ENCODE measurements at regions not wholly inside any gene's neighbourhood (a gene's known extent, or its start where the extent isn't known, plus 50 kb on each side); places are given as distances from the start of the nearest gene placed in this dataset.
"Not testable (repeated sequence)": the region's sequence is repeated elsewhere in the genome, so short reads cannot be mapped to it uniquely, and the experiment has no call there.

DNA sequence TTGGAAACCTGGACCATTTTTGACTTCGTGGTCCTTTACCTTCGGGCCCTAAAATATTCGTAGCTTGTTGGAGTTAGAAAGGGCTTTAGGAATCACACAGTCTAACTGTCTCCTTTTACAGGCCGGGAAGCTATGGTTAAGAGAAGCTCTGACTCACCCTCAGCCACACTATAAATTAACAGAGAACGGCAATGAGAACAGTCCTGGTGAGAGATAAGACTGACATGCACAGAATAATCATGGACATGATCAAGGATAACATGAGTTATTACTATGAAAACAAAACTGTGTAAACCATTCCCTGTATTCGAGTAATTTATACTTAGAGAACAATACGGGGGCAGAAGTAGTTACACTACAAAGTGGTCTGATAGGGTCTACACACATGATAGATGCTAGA lies 162.5 kb upstream of the MALRD1 start (continued):
- TF ChIP-seq, protein P1, sequence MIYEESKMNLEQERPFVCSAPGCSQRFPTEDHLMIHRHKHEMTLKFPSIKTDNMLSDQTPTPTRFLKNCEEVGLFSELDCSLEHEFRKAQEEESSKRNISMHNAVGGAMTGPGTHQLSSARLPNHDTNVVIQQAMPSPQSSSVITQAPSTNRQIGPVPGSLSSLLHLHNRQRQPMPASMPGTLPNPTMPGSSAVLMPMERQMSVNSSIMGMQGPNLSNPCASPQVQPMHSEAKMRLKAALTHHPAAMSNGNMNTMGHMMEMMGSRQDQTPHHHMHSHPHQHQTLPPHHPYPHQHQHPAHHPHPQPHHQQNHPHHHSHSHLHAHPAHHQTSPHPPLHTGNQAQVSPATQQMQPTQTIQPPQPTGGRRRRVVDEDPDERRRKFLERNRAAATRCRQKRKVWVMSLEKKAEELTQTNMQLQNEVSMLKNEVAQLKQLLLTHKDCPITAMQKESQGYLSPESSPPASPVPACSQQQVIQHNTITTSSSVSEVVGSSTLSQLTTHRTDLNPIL (CRISPR knock-in tag; IDR thresholded peaks at IDR 0.05; ENCODE audit: low read depth), result no peak
- TF ChIP-seq TCF4 (CRISPR knock-in tag; IDR thresholded peaks at IDR 0.05; ENCODE audit: borderline replicate concordance) (no peak; the same call in 1 of the 2 replicates), ZNF565 (CRISPR knock-in tag; conservative IDR thresholded peaks at IDR 0.05; ENCODE audit: low read depth) (no peak), SNAI2 (CRISPR knock-in tag; IDR thresholded peaks at IDR 0.05) (no peak), PPARA (CRISPR knock-in tag; IDR thresholded peaks at IDR 0.05; ENCODE audit: borderline replicate concordance) (no peak), TOX (CRISPR knock-in tag; IDR thresholded peaks at IDR 0.05; ENCODE audit: borderline replicate concordance) (no peak)

DNA sequence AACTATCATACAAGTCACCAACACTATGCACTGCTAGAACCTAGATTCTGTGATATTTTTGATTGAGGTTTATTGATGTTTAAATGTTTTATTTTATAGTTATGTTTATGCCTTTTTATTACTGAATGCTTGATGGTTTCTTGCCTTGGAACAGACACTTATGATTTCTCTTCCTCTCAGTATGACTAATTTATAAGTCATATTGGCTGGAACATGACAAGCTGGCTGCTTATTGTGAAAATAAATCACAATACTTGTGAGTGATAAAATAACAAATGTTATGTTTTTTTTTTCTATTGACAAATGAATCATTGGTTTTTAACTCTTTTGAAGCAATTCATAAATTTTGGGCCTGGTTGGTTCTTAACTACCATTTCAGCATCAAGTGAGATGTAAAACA lies 142.0 kb upstream of the MALRD1 start:
- no peak for TF ChIP-seq SNAI2 (CRISPR knock-in tag; IDR thresholded peaks at IDR 0.05)
- no peak for TF ChIP-seq ZNF565 (CRISPR knock-in tag; conservative IDR thresholded peaks at IDR 0.05; ENCODE audit: low read depth)
- no peak for TF ChIP-seq ISL1 (CRISPR knock-in tag; IDR thresholded peaks at IDR 0.05)
- TF ChIP-seq, protein P1 (CRISPR knock-in tag; IDR thresholded peaks at IDR 0.05; ENCODE audit: low read depth), result no peak
- TF ChIP-seq, protein P2, sequence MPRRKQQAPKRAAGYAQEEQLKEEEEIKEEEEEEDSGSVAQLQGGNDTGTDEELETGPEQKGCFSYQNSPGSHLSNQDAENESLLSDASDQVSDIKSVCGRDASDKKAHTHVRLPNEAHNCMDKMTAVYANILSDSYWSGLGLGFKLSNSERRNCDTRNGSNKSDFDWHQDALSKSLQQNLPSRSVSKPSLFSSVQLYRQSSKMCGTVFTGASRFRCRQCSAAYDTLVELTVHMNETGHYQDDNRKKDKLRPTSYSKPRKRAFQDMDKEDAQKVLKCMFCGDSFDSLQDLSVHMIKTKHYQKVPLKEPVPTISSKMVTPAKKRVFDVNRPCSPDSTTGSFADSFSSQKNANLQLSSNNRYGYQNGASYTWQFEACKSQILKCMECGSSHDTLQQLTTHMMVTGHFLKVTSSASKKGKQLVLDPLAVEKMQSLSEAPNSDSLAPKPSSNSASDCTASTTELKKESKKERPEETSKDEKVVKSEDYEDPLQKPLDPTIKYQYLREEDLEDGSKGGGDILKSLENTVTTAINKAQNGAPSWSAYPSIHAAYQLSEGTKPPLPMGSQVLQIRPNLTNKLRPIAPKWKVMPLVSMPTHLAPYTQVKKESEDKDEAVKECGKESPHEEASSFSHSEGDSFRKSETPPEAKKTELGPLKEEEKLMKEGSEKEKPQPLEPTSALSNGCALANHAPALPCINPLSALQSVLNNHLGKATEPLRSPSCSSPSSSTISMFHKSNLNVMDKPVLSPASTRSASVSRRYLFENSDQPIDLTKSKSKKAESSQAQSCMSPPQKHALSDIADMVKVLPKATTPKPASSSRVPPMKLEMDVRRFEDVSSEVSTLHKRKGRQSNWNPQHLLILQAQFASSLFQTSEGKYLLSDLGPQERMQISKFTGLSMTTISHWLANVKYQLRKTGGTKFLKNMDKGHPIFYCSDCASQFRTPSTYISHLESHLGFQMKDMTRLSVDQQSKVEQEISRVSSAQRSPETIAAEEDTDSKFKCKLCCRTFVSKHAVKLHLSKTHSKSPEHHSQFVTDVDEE (CRISPR knock-in tag; IDR thresholded peaks at IDR 0.05), result no peak
- no peak for TF ChIP-seq CSDC2 (CRISPR knock-in tag; IDR thresholded peaks at IDR 0.05)
- no peak for TF ChIP-seq ESRRG (CRISPR knock-in tag; IDR thresholded peaks at IDR 0.05)
- no peak for TF ChIP-seq GLIS3 (CRISPR knock-in tag; IDR thresholded peaks at IDR 0.05)
- TF ChIP-seq ZFP30 (CRISPR knock-in tag; IDR thresholded peaks at IDR 0.05), result no peak
- TF ChIP-seq TCF4 (CRISPR knock-in tag; IDR thresholded peaks at IDR 0.05; ENCODE audit: borderline replicate concordance), result no peak
- TF ChIP-seq PPARA (CRISPR knock-in tag; IDR thresholded peaks at IDR 0.05; ENCODE audit: borderline replicate concordance), result no peak
- TF ChIP-seq, protein P3, sequence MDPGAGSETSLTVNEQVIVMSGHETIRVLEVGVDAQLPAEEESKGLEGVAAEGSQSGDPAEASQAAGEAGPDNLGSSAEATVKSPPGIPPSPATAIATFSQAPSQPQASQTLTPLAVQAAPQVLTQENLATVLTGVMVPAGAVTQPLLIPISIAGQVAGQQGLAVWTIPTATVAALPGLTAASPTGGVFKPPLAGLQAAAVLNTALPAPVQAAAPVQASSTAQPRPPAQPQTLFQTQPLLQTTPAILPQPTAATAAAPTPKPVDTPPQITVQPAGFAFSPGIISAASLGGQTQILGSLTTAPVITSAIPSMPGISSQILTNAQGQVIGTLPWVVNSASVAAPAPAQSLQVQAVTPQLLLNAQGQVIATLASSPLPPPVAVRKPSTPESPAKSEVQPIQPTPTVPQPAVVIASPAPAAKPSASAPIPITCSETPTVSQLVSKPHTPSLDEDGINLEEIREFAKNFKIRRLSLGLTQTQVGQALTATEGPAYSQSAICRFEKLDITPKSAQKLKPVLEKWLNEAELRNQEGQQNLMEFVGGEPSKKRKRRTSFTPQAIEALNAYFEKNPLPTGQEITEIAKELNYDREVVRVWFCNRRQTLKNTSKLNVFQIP (CRISPR knock-in tag; IDR thresholded peaks at IDR 0.05; ENCODE audit: borderline replicate concordance, low read depth), result no peak
- no peak for TF ChIP-seq ZFP3 (CRISPR knock-in tag; IDR thresholded peaks at IDR 0.05)
- no peak for TF ChIP-seq TOX (CRISPR knock-in tag; IDR thresholded peaks at IDR 0.05; ENCODE audit: borderline replicate concordance)
- TF ChIP-seq, protein P4, sequence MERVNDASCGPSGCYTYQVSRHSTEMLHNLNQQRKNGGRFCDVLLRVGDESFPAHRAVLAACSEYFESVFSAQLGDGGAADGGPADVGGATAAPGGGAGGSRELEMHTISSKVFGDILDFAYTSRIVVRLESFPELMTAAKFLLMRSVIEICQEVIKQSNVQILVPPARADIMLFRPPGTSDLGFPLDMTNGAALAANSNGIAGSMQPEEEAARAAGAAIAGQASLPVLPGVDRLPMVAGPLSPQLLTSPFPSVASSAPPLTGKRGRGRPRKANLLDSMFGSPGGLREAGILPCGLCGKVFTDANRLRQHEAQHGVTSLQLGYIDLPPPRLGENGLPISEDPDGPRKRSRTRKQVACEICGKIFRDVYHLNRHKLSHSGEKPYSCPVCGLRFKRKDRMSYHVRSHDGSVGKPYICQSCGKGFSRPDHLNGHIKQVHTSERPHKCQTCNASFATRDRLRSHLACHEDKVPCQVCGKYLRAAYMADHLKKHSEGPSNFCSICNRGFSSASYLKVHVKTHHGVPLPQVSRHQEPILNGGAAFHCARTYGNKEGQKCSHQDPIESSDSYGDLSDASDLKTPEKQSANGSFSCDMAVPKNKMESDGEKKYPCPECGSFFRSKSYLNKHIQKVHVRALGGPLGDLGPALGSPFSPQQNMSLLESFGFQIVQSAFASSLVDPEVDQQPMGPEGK (CRISPR knock-in tag; IDR thresholded peaks at IDR 0.05; ENCODE audit: borderline replicate concordance), result no peak
- TF ChIP-seq ARNTL (CRISPR knock-in tag; IDR thresholded peaks at IDR 0.05; ENCODE audit: borderline replicate concordance, low read depth), result no peak
- no peak for ATAC-seq

DNA sequence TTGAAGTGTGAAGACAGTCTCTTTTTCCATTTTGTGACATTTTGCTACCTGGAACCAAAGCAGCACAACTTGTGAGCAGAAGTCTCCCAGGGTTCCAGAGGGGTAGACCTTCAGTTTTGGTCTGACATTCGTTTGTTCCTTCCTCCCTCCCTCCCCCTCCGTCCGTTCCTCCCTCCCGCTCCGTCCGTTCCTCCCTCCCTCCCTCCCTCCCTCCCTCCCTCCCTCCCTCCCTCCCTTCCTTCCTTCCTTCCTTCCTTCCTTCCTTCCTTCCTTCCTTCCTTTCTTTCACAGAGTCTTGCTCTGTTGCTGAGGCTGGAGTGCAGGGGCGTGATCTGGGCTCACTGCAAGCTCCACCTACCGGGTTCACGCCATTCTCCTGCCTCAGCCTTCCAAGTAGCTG lies 131.2 kb upstream of the MALRD1 start:
- not testable (repeated sequence) for ATAC-seq

DNA sequence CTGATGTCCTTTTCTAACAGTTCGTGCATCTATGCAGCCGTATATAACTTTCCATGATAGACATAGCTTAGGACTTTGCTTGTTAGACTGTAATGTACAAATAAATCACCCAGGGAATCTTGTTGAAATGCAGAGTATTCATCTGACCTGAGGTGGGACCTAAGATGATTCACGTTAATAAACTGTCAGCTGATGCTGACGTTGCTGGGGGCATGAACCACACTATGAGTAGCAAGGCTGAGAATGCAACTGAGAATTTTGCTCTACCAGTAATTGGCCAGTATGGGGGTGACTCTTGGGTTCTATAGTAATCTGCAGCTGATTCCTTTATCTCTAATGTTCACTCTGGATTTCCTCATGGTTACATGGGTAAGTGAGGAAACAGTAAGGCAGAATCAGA lies 130.1 kb upstream of the MALRD1 start:
- ATAC-seq, result no peak
- TF ChIP-seq BACH2 (CRISPR knock-in tag; IDR thresholded peaks at IDR 0.05; ENCODE audit: borderline replicate concordance) (no peak), ARNTL (CRISPR knock-in tag; IDR thresholded peaks at IDR 0.05; ENCODE audit: borderline replicate concordance, low read depth) (no peak), TCF4 (CRISPR knock-in tag; IDR thresholded peaks at IDR 0.05; ENCODE audit: borderline replicate concordance) (no peak), TOX (CRISPR knock-in tag; IDR thresholded peaks at IDR 0.05; ENCODE audit: borderline replicate concordance) (no peak), ZFP3 (CRISPR knock-in tag; IDR thresholded peaks at IDR 0.05) (no peak)
